Activated naive CD4-positive, alpha-beta T cell treated with anti-CD3 and anti-CD28 coated beads for 36 hours (primary cell): ENCODE measurements at regions not wholly inside any gene's neighbourhood (a gene's known extent, or its start where the extent isn't known, plus 50 kb on each side); places are given as distances from the start of the nearest gene placed in this dataset.

Experiments used
- CTCF ChIA-PET: fragments of 350-600 bp; sonication (Branson Sonifier 250); formaldehyde crosslinking; loops from one replicate; lab custom pipeline; 2021; ENCODE audit warnings: antibody characterized with exemption; lab: Charles Lee
- DNase-seq: peaks from one replicate; pipeline ENCODE4 v3.0.0-alpha.2; 2020
- H3K27ac Mint-ChIP-seq: one replicate; pipeline ENCODE4 v1.8.0; 2021; ENCODE audit warnings: mild to moderate bottlenecking, mixed read lengths
- H3K27me3 Mint-ChIP-seq: one replicate; pipeline ENCODE4 v1.8.0; 2021; ENCODE audit warnings: low read depth, mixed read lengths
- H3K36me3 Mint-ChIP-seq: one replicate; pipeline ENCODE4 v1.8.0; 2021; ENCODE audit warnings: low read depth, mixed read lengths
- H3K4me1 Mint-ChIP-seq: one replicate; pipeline ENCODE4 v1.8.0; 2021; ENCODE audit warnings: low read depth, mixed read lengths
- H3K4me3 Mint-ChIP-seq: one replicate; pipeline ENCODE4 v1.8.0; 2021; ENCODE audit warnings: mild to moderate bottlenecking, moderate library complexity, mixed read lengths
- H3K9me3 Mint-ChIP-seq: one replicate; pipeline ENCODE4 v1.8.0; 2021; ENCODE audit warnings: mixed read lengths
- intact Hi-C: fragments of 100-400 bp; cut with micrococcal nuclease; formaldehyde crosslinking; loops from one replicate; pipeline ENCODE4 v1.15.1; 2023

GRCh38 chr1:238161955-238162354, 271.2 kb upstream of the ZP4 start:
- H3K36me3 Mint-ChIP-seq = no peaks in the 10 kb centered on the region
- H3K9me3 Mint-ChIP-seq = peaks cover 26% of the 10 kb centered on the region
- no peak overlapping the region for H3K4me3 Mint-ChIP-seq
- no peaks in the 10 kb centered on the region for H3K27me3 Mint-ChIP-seq
- intact Hi-C loops = no loop called here
- H3K27ac Mint-ChIP-seq = no peak overlapping the region
- no peaks in the 10 kb centered on the region for H3K4me1 Mint-ChIP-seq
- DNase-seq = no peak
- CTCF ChIA-PET = no interaction called here

GRCh38 chr1:238153939-238154338, 263.2 kb upstream of the ZP4 start:
- no peaks in the 10 kb centered on the region for H3K36me3 Mint-ChIP-seq
- intact Hi-C loops = no loop called here
- H3K4me1 Mint-ChIP-seq = no peaks in the 10 kb centered on the region
- no peak overlapping the region for H3K27ac Mint-ChIP-seq
- H3K4me3 Mint-ChIP-seq = no peak overlapping the region
- no peaks in the 10 kb centered on the region for H3K27me3 Mint-ChIP-seq
- CTCF ChIA-PET = no interaction called here
- H3K9me3 Mint-ChIP-seq = peaks cover 3% of the 10 kb centered on the region
- DNase-seq = no peak

- no peaks in the 10 kb centered on the region for H3K27me3 Mint-ChIP-seq
- no peak overlapping the region for H3K4me3 Mint-ChIP-seq
- no peaks in the 10 kb centered on the region for H3K36me3 Mint-ChIP-seq
- H3K9me3 Mint-ChIP-seq = no peaks in the 10 kb centered on the region
- DNase-seq = no peak
- CTCF ChIA-PET = interaction anchor here (0.6 kb wide), 1 partner anchor 1752 kb away, joined by 3 read pairs; no protein-coding TSS in a partner anchor
- no peak overlapping the region for H3K27ac Mint-ChIP-seq
- no peaks in the 10 kb centered on the region for H3K4me1 Mint-ChIP-seq
- intact Hi-C loops = no loop called here
These were observed 262.5 kb upstream of the ZP4 start for GRCh38 chr1:238153253-238153652.

- CTCF ChIA-PET = no interaction called here
These were observed 261.4 kb upstream of the ZP4 start for GRCh38 chr1:238152119-238152518.

GRCh38 chr1:238143038-238143437, 252.3 kb upstream of the ZP4 start:
- no peaks in the 10 kb centered on the region for H3K9me3 Mint-ChIP-seq
- no peak overlapping the region for H3K27ac Mint-ChIP-seq
- DNase-seq = no peak
- CTCF ChIA-PET = no interaction called here
- H3K27me3 Mint-ChIP-seq = no peaks in the 10 kb centered on the region
- H3K36me3 Mint-ChIP-seq = no peaks in the 10 kb centered on the region
- no peak overlapping the region for H3K4me3 Mint-ChIP-seq
- intact Hi-C loops = loop anchor here (10.0 kb wide), 1 partner anchor 338 kb away; no protein-coding TSS in a partner anchor
- no peaks in the 10 kb centered on the region for H3K4me1 Mint-ChIP-seq

More at GRCh38 chr1:238152119-238152518, 261.4 kb upstream of the ZP4 start:
- Mint-ChIP-seq H3K4me1 (no peaks in the 10 kb centered on the region), H3K36me3 (no peaks in the 10 kb centered on the region), H3K27me3 (no peaks in the 10 kb centered on the region), H3K4me3 (no peak overlapping the region), H3K9me3 (no peaks in the 10 kb centered on the region), H3K27ac (no peak overlapping the region)
- intact Hi-C loops = no loop called here
- no peak for DNase-seq

GRCh38 chr1:238141353-238141752, 250.6 kb upstream of the ZP4 start:
- Mint-ChIP-seq H3K4me1 (no peaks in the 10 kb centered on the region), H3K36me3 (no peaks in the 10 kb centered on the region), H3K27ac (no peak overlapping the region), H3K4me3 (no peak overlapping the region), H3K27me3 (no peaks in the 10 kb centered on the region), H3K9me3 (no peaks in the 10 kb centered on the region)
- intact Hi-C loops = loop anchor here (10.0 kb wide), 1 partner anchor 337 kb away; no protein-coding TSS in a partner anchor
- CTCF ChIA-PET = no interaction called here
- no peak for DNase-seq

- no peaks in the 10 kb centered on the region for H3K4me1 Mint-ChIP-seq
- H3K27ac Mint-ChIP-seq = no peak overlapping the region
These were observed 249.0 kb upstream of the ZP4 start for GRCh38 chr1:238139713-238140112.

GRCh38 chr1:238138059-238138626, 247.4 kb upstream of the ZP4 start:
- CTCF ChIA-PET = no interaction called here
- no peaks in the 10 kb centered on the region for H3K4me1 Mint-ChIP-seq
- H3K27ac Mint-ChIP-seq = no peak overlapping the region
- no peaks in the 10 kb centered on the region for H3K27me3 Mint-ChIP-seq
- H3K36me3 Mint-ChIP-seq = no peaks in the 10 kb centered on the region
- H3K4me3 Mint-ChIP-seq = no peak overlapping the region
- no peak for DNase-seq
- peaks cover 4% of the 10 kb centered on the region for H3K9me3 Mint-ChIP-seq
- intact Hi-C loops = no loop called here

More at GRCh38 chr1:238139713-238140112, 249.0 kb upstream of the ZP4 start:
- H3K4me3 Mint-ChIP-seq = no peak overlapping the region
- CTCF ChIA-PET = no interaction called here
- H3K36me3 Mint-ChIP-seq = no peaks in the 10 kb centered on the region
- H3K9me3 Mint-ChIP-seq = peaks cover 4% of the 10 kb centered on the region
- no peak for DNase-seq
- H3K27me3 Mint-ChIP-seq = no peaks in the 10 kb centered on the region
- intact Hi-C loops = loop anchor here (10.0 kb wide), 1 partner anchor 335 kb away; no protein-coding TSS in a partner anchor

- Mint-ChIP-seq H3K4me3 (no peak overlapping the region), H3K27me3 (no peaks in the 10 kb centered on the region), H3K36me3 (no peaks in the 10 kb centered on the region), H3K9me3 (peaks cover 4% of the 10 kb centered on the region), H3K4me1 (no peaks in the 10 kb centered on the region), H3K27ac (no peak overlapping the region)
- intact Hi-C loops = no loop called here
- CTCF ChIA-PET = interaction anchor here (0.7 kb wide), 1 partner anchor 23 kb away, joined by 3 read pairs; no protein-coding TSS in a partner anchor
- no peak for DNase-seq
These were observed 245.3 kb upstream of the ZP4 start for GRCh38 chr1:238135708-238136664.

- H3K4me1 Mint-ChIP-seq = no peaks in the 10 kb centered on the region
- intact Hi-C loops = no loop called here
- H3K9me3 Mint-ChIP-seq = no peaks in the 10 kb centered on the region
- no peak overlapping the region for H3K27ac Mint-ChIP-seq
- DNase-seq = no peak
- CTCF ChIA-PET = no interaction called here
- no peaks in the 10 kb centered on the region for H3K36me3 Mint-ChIP-seq
- no peak overlapping the region for H3K4me3 Mint-ChIP-seq
- H3K27me3 Mint-ChIP-seq = no peaks in the 10 kb centered on the region
These were observed 239.0 kb upstream of the ZP4 start for GRCh38 chr1:238129677-238130076.

GRCh38 chr1:238123201-238123600, 232.5 kb upstream of the ZP4 start:
- H3K36me3 Mint-ChIP-seq = no peaks in the 10 kb centered on the region
- H3K9me3 Mint-ChIP-seq = no peaks in the 10 kb centered on the region
- intact Hi-C loops = no loop called here
- H3K27me3 Mint-ChIP-seq = no peaks in the 10 kb centered on the region
- DNase-seq = no peak
- no peaks in the 10 kb centered on the region for H3K4me1 Mint-ChIP-seq
- H3K4me3 Mint-ChIP-seq = no peak overlapping the region
- CTCF ChIA-PET = interaction anchor here (1.0 kb wide), 1 partner anchor 293 kb away, joined by 3 read pairs; no protein-coding TSS in a partner anchor
- no peak overlapping the region for H3K27ac Mint-ChIP-seq

- H3K27me3 Mint-ChIP-seq = no peaks in the 10 kb centered on the region
- no peak overlapping the region for H3K4me3 Mint-ChIP-seq
- H3K36me3 Mint-ChIP-seq = no peaks in the 10 kb centered on the region
These were observed 229.1 kb upstream of the ZP4 start for GRCh38 chr1:238119861-238120260.

More at GRCh38 chr1:238119861-238120260, 229.1 kb upstream of the ZP4 start:
- Mint-ChIP-seq H3K9me3 (no peaks in the 10 kb centered on the region), H3K4me1 (no peaks in the 10 kb centered on the region), H3K27ac (no peak overlapping the region)
- no peak for DNase-seq
- CTCF ChIA-PET = no interaction called here
- intact Hi-C loops = no loop called here
